Embryonic facial prominence (tissue), 1 donor: ENCODE measurements at regions not wholly inside any gene's neighbourhood (a gene's known extent, or its start where the extent isn't known, plus 50 kb on each side); places are given as distances from the start of the nearest gene placed in this dataset.

Experiments used
- DNase-seq: peaks from one replicate; pipeline ENCODE4 v3.0.0-alpha.2; 2016; ENCODE audit errors: extremely low spot score

- DNase-seq: no peak
Observed at GRCh38 chr6:25012657-25013056, 76.9 kb upstream of the RIPOR2 start.

- DNase-seq: no peak
Observed at GRCh38 chr6:25013246-25013645, 77.5 kb upstream of the RIPOR2 start.

GRCh38 chr6:25014369-25014768 is 78.6 kb upstream of the RIPOR2 start:
- no peak for DNase-seq

GRCh38 chr6:25014791-25015560 is 79.2 kb upstream of the RIPOR2 start:
- DNase-seq: no peak

GRCh38 chr6:25016014-25016720 is 80.4 kb upstream of the RIPOR2 start:
- DNase-seq: no peak

- DNase-seq: no peak
Observed at GRCh38 chr6:25017486-25017885, 81.7 kb upstream of the RIPOR2 start.

GRCh38 chr6:25017932-25018567 is 82.3 kb upstream of the RIPOR2 start:
- DNase-seq: no peak

GRCh38 chr6:25018568-25018954 is 82.8 kb upstream of the RIPOR2 start:
- DNase-seq: no peak

GRCh38 chr6:25022140-25022553 is 86.4 kb upstream of the RIPOR2 start:
- DNase-seq: no peak

- no peak for DNase-seq
Observed at GRCh38 chr6:25023781-25024180, 88.0 kb upstream of the RIPOR2 start.

GRCh38 chr6:25024821-25025220 is 89.1 kb upstream of the RIPOR2 start:
- no peak for DNase-seq

- DNase-seq: no peak
Observed at GRCh38 chr6:25025248-25025918, 89.6 kb upstream of the RIPOR2 start.

GRCh38 chr6:25025919-25026301 is 90.2 kb upstream of the RIPOR2 start:
- DNase-seq: no peak

- no peak for DNase-seq
Observed at GRCh38 chr6:25026723-25027122, 91.0 kb upstream of the RIPOR2 start.

GRCh38 chr6:25027221-25027916 is 91.6 kb upstream of the RIPOR2 start:
- no peak for DNase-seq

- DNase-seq: no peak
Observed at GRCh38 chr6:25028328-25028727, 92.6 kb upstream of the RIPOR2 start.

- no peak for DNase-seq
Observed at GRCh38 chr6:25032934-25033333, 97.2 kb upstream of the RIPOR2 start.

GRCh38 chr6:25034431-25034921 is 98.7 kb upstream of the RIPOR2 start:
- DNase-seq: no peak

- no peak for DNase-seq
Observed at GRCh38 chr6:25035174-25035511, 99.4 kb upstream of the RIPOR2 start.

GRCh38 chr6:25035512-25036435 is 100.0 kb upstream of the RIPOR2 start:
- DNase-seq: no peak

GRCh38 chr6:25036461-25036860 is 100.7 kb upstream of the RIPOR2 start:
- DNase-seq: no peak
